GM19023 (cell line): ENCODE measurements at regions not wholly inside any gene's neighbourhood (a gene's known extent, or its start where the extent isn't known, plus 50 kb on each side); places are given as distances from the start of the nearest gene placed in this dataset.

ENCODE experiments used
- ATAC-seq: cut with Tn5 transposase; IDR thresholded peaks from one replicate; pipeline ENCODE4 v1.9.1; 2021; ENCODE audit warnings: mild to moderate bottlenecking, moderate library complexity; ENCODE audit not compliant: unreplicated experiment

GRCh38 chr1:83773059-83773458 is 225.9 kb downstream of the TTLL7 start:
- no peak for ATAC-seq

DNA sequence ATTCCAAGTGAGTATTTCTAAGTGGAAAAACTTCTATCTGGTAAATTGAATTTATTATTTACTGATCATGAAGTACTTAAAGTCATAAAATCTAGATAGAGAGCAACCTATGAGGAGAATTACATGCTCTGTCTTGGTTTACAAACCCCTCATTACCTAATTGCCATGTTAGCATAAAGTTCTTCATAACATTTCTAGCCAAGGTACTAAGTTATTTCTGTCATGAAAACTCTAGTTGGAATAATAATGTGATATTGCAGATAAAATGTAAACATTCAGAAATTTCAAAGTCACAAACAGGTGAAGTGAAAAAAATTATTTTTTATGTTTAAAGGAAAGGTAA is 228.6 kb downstream of the TTLL7 start:
- no peak for ATAC-seq

- ATAC-seq = no peak
Measured at GRCh38 chr1:83769594-83770318, 229.2 kb downstream of the TTLL7 start.

- no peak for ATAC-seq
Measured at GRCh38 chr1:83769072-83769471, 229.9 kb downstream of the TTLL7 start.

- no peak for ATAC-seq
Measured at GRCh38 chr1:83766241-83766691, 232.7 kb downstream of the TTLL7 start.

GRCh38 chr1:83765125-83765524 is 233.8 kb downstream of the TTLL7 start:
- ATAC-seq = no peak

DNA sequence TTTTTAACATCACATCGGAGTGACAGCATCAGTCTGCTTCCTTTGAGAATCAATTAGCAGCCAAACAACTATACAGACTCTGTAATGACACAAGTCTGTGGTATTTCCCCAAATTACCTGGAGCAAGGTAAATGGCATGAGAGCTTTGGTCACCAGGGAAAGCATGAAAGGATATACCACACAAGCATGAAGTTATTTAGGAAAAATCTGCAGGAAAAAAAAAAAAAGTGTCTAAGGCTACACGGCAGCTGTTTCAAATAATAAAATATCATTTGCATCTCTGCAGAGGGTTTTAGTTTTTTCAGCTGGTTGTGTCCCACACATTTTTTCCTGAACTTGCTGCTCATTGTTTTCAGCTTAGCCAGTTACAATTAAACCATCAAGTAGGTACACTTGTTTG is 234.7 kb downstream of the TTLL7 start:
- no peak for ATAC-seq

GRCh38 chr1:83763361-83764095 is 235.4 kb downstream of the TTLL7 start:
- ATAC-seq = no peak

GRCh38 chr1:83762416-83762815 is 236.5 kb downstream of the TTLL7 start:
- no peak for ATAC-seq

DNA sequence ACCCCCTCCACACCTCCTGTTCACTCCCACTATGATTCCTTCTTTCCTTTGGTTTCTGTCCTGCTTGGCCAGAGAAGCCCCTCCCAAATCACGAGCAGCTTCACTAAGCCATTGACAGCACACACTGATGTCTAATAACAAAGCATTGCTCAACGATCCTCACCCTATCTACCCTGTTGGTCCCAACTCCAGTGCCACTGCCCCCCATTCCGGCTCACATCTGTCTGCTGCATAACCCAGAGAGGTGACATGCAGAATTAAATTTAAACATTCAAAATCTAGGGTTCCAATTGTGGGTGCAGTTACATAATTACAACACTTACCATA is 236.9 kb downstream of the TTLL7 start:
- no peak for ATAC-seq

- ATAC-seq = peak; percentile 99
Measured at GRCh38 chr1:83761167-83762038, 237.5 kb downstream of the TTLL7 start.

- ATAC-seq = peak; percentile 15
Measured at GRCh38 chr1:83760226-83761021, 238.5 kb downstream of the TTLL7 start.

- ATAC-seq = no peak
Measured at GRCh38 chr1:83756984-83757717, 241.8 kb downstream of the TTLL7 start.

GRCh38 chr1:83751602-83752001 is 247.3 kb downstream of the TTLL7 start:
- ATAC-seq = no peak

DNA sequence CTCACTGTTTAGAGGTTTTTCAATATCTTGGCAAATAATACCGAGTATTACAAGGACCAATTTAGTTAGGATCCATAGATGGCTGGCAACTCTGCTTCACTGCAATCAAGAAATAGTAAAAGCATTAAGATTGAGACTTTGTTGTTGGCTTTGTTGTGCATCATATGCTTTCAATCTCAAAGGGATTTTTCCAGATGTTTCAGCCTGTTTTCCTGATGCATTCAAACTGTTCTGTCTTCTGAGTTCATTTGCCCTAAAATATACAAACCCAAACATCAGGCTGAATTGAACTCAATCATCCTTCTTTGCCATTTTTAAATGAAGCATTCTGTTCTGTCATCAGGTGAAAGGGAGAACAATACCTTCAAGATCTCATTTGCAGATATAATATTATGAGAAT is 248.7 kb downstream of the TTLL7 start:
- ATAC-seq = no peak

DNA sequence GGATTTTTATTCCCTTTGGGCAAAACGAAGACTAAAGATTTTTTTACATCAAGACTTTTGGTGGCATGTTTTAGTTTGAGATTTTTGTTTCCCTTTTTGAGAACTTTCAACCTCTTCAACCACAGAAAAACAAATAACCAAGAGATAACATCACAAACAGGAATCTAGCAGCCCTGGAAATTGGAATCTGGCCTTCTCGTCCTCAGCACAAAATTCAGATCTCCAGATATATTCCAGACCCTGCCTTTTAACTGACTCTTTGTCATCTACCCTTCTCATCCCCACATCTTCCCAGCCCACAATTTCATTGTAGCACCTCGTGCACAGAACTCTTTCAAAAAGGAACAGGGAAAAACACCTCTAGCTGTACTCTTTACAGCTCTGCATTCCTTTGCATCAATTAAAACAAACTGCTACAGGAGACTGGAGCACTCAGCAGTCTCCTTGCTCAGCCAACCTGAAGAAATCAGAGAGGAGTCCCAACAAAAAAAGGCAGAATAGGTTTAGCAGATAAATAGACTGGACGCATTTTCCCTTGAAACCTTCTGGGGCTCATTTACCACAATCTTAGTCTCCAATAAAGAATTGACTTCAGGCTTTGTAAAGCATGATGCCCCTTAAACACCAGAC is 251.0 kb downstream of the TTLL7 start:
- ATAC-seq = no peak

DNA sequence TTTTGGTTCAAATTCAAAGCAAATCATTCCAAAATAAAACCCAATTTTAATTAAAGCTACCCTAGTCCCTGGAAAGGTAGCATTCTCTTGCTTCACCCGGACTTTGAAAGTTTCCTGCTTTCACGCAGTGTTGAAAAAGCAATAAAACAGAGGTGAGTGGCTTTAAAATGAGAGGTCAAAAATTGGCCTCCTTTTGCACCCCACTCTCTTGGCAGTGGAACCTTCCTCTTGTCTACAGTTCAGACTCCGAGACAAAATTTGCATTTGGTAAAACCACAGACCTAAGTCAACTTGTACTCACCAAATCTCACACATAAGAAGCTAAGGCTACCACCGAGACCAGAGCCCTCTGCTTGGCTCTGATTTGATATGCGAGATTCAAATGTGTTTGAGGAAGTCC is 252.7 kb downstream of the TTLL7 start:
- peak; percentile 70 for ATAC-seq

DNA sequence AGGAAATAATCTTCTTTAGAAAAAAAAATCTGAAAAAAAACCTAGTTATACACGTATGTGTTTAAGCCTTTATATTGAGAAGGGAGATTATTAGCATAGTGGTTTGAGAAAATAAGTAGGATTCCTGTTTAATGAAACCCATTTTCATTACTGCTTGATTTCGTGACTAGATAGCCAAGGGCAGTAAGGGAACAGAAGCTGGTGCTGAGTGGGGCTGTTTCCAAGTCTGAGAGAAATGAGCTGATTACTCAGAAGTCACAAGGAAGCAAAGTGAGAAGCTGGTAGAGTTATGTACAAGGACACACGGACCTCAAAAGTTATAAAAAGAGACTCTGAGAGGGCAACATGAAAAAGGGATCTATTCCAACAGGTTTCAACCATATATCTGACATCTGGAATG is 256.5 kb downstream of the TTLL7 start:
- no peak for ATAC-seq

DNA sequence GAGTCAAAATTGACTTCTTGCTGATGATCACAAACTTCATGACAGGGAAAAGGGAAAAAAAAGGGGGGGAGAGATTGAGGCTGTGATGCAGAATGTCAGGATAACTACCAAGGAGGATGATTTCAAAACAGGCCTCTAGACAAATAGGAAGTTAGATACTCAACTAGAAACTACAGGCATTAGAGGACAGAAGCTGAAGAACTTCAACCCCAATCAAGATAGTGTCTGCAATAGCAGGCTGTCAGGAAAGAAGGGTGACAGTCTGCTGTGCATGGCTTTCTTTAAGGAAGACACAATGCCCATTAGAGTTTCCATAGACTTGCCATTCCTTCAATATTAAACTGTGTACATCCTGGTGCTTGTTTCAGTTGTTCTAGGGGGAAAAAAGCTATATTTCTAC is 257.2 kb downstream of the TTLL7 start:
- ATAC-seq = no peak

DNA sequence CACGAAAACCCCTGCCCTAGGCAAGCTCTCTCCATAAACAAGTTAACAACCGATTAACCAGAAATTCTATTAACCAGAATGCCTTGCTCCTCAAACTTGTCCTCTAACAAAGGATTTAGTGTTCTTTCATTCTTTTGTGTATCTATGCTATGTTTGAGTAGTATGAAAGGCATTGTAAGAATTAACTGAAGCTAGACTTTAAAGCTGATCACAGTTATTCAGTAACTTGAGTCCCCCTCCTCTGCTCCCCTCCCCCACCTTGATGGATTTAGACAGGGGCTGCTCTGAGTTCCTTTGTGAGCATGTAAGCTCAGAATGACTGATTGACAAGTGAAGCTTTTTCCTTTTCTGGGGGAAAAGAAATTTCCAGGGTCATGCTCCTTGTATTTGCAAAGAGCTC is 257.6 kb downstream of the TTLL7 start:
- ATAC-seq = no peak
